DND-41 (cell line): ENCODE measurements at regions not wholly inside any gene's neighbourhood (a gene's known extent, or its start where the extent isn't known, plus 50 kb on each side); places are given as distances from the start of the nearest gene placed in this dataset.

ENCODE experiments used
- ATAC-seq: fragments of 200-7000 bp; cut with Tn5 transposase; 3 replicates; pipeline ENCODE4 v1.9.1; 2021; ENCODE audit warnings: low read depth; ENCODE audit not compliant: insufficient read depth
- DNase-seq: peaks from one replicate; pipeline ENCODE4 v3.0.0-alpha.2; 2020
- H2AFZ ChIP-seq: 2 replicates; pipeline ENCODE4 v1.6.0; 2012; ENCODE audit warnings: low read depth, low read length
- H3K27ac ChIP-seq: 2 replicates; pipeline ENCODE4 v1.5.1; 2012; ENCODE audit warnings: low read length, inconsistent platforms
- H3K27me3 ChIP-seq: fragments of 200-600 bp; sonication (generic); 2 replicates; pipeline ENCODE4 v1.6.0; 2012; ENCODE audit warnings: low read length, mild to moderate bottlenecking, inconsistent platforms; ENCODE audit not compliant: insufficient read depth, poor library complexity
- H3K36me3 ChIP-seq: 2 replicates; pipeline ENCODE4 v1.5.1; 2012; ENCODE audit warnings: low read length, inconsistent platforms; ENCODE audit not compliant: insufficient read depth
- H3K4me1 ChIP-seq: 2 replicates; pipeline ENCODE4 v1.5.1; 2012; ENCODE audit warnings: mild to moderate bottlenecking, low read length; ENCODE audit not compliant: insufficient read depth
- H3K4me2 ChIP-seq: 2 replicates; pipeline ENCODE4 v1.6.0; 2012; ENCODE audit warnings: mild to moderate bottlenecking, moderate library complexity, low read length, inconsistent platforms; ENCODE audit not compliant: insufficient read depth
- H3K4me3 ChIP-seq, 2 experiments: fragments of 200-600 bp in 1 of 2; shearing (Covaris generic) in 1 of 2; 2 replicates each; pipeline ENCODE4 v1.5.1; 2012 to 2016; ENCODE audit warnings: inconsistent platforms in 2 of 2, low read length in 2 of 2, mild to moderate bottlenecking in 2 of 2, low read depth in 1 of 2, moderate library complexity in 1 of 2
- H3K79me2 ChIP-seq: 2 replicates; pipeline ENCODE4 v1.6.0; 2012; ENCODE audit warnings: low read length, inconsistent platforms; ENCODE audit not compliant: insufficient read depth
- H3K9ac ChIP-seq: 2 replicates; pipeline ENCODE4 v1.6.0; 2012; ENCODE audit warnings: low read depth, mild to moderate bottlenecking, inconsistent platforms, low read length, moderate library complexity
- H3K9me3 ChIP-seq: 2 replicates; pipeline ENCODE4 v1.5.1; 2012; ENCODE audit warnings: low read length, moderate library complexity, mild to moderate bottlenecking, inconsistent platforms; ENCODE audit not compliant: insufficient read depth, severe bottlenecking
- H4K20me1 ChIP-seq: 2 replicates; pipeline ENCODE4 v1.6.0; 2012; ENCODE audit warnings: low read length; ENCODE audit not compliant: insufficient read depth
- EZH2 ChIP-seq: IDR thresholded peaks from 3 replicates; pipeline ENCODE4 v1.6.1; 2012; ENCODE audit warnings: borderline replicate concordance, low read depth, mild to moderate bottlenecking, moderate library complexity, low read length, inconsistent platforms; ENCODE audit not compliant: severe bottlenecking
- TF ChIP-seq, protein P1 (sequence below): IDR thresholded peaks from 2 replicates; pipeline ENCODE4 v1.5.1; 2012; ENCODE audit warnings: borderline replicate concordance, low read length, moderate library complexity, mild to moderate bottlenecking; ENCODE audit not compliant: poor library complexity, severe bottlenecking; ENCODE audit errors: extremely low read depth

DNA sequence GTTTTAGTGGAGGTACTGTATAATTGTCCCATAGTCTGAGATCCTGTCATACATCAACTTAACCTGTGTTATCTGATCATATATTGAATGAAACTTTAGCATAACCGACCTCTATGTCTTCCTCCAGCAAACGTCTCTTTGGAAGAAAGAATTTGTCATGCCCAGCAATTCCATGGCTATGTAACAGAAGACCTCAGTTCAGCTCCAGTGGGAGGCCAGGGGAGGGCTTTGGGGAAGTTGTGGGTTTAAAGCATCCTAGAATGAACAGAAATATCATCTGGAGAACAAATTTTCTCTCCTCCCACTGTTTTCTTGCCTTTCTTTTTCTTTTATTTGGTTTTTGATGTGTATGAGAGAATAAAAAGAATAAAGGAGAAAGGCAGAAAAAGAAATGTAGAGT, 164.5 kb downstream of the GAS1 start:
- no peak overlapping the region for H2AFZ ChIP-seq
- no peaks in the 10 kb centered on the region for H3K36me3 ChIP-seq
- ATAC-seq (no peak), DNase-seq (no peak)
- no peaks in the 10 kb centered on the region for H3K27me3 ChIP-seq
- H3K4me3 ChIP-seq = no peak overlapping the region
- H3K27ac ChIP-seq = no peak overlapping the region
- no peak overlapping the region for H3K4me2 ChIP-seq
- H4K20me1 ChIP-seq = no peaks in the 10 kb centered on the region
- no peak for TF ChIP-seq EZH2
- TF ChIP-seq, protein P1, sequence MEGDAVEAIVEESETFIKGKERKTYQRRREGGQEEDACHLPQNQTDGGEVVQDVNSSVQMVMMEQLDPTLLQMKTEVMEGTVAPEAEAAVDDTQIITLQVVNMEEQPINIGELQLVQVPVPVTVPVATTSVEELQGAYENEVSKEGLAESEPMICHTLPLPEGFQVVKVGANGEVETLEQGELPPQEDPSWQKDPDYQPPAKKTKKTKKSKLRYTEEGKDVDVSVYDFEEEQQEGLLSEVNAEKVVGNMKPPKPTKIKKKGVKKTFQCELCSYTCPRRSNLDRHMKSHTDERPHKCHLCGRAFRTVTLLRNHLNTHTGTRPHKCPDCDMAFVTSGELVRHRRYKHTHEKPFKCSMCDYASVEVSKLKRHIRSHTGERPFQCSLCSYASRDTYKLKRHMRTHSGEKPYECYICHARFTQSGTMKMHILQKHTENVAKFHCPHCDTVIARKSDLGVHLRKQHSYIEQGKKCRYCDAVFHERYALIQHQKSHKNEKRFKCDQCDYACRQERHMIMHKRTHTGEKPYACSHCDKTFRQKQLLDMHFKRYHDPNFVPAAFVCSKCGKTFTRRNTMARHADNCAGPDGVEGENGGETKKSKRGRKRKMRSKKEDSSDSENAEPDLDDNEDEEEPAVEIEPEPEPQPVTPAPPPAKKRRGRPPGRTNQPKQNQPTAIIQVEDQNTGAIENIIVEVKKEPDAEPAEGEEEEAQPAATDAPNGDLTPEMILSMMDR = no peak
- H3K79me2 ChIP-seq = no peaks in the 10 kb centered on the region
- H3K4me1 ChIP-seq = no peaks in the 10 kb centered on the region
- no peak overlapping the region for H3K9ac ChIP-seq
- H3K9me3 ChIP-seq = no peaks in the 10 kb centered on the region

DNA sequence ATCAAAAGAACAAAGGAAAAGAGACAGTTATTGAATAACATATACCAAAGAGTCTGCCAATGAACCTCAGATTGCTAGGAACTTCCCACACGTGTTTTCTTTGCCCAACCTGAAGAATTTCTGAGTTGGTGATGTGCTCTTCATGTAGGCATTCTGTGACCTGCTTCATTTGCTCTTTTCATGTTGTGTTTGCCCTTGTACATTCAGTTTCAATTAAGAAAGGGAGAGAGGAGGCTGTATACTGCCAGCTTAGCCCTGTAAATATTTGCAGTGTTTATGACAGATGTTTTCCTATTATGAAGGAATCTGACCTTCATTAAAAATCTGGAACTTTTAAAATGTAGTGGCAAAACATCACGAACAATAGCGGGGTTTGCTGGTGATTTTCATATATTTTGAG, 168.5 kb downstream of the GAS1 start:
- DNase-seq = no peak
- H2AFZ ChIP-seq = no peak overlapping the region
- no peak overlapping the region for H3K27ac ChIP-seq
- TF ChIP-seq, protein P1 = no peak
- TF ChIP-seq EZH2 = no peak
- no peaks in the 10 kb centered on the region for H3K4me1 ChIP-seq
- H3K79me2 ChIP-seq = no peaks in the 10 kb centered on the region
- no peaks in the 10 kb centered on the region for H3K36me3 ChIP-seq
- no peak overlapping the region for H3K9ac ChIP-seq
- H4K20me1 ChIP-seq = no peaks in the 10 kb centered on the region
- H3K9me3 ChIP-seq = no peaks in the 10 kb centered on the region
- no peak overlapping the region for H3K4me2 ChIP-seq
- no peak for ATAC-seq
- no peaks in the 10 kb centered on the region for H3K27me3 ChIP-seq
- H3K4me3 ChIP-seq = no peak overlapping the region

DNA sequence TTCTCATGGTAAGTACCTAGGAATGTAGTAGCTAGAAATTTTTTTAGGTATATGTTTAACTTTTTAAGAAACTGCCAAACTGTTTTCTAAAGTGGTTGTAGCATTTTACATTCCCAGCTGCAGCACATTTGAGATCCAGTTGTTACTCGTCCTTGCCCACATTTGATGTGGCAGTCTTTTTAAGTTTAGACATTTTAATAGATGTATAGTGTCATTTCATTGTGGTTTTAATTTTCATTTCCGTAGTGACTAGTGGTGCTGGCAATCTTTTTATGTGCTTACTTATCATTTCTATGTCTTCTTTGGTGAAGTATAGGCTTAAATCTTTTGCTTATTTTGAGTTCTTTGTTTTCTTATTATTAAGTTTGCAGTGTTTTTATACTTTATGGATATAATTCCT, 171.6 kb downstream of the GAS1 start:
- TF ChIP-seq, protein P1 = no peak
- no peak for TF ChIP-seq EZH2
- H3K9ac ChIP-seq = no peak overlapping the region
- no peak overlapping the region for H3K27ac ChIP-seq
- DNase-seq (no peak), ATAC-seq (peak; percentile 68)
- no peak overlapping the region for H3K4me2 ChIP-seq
- H2AFZ ChIP-seq = no peak overlapping the region
- no peaks in the 10 kb centered on the region for H4K20me1 ChIP-seq
- no peaks in the 10 kb centered on the region for H3K4me1 ChIP-seq
- H3K4me3 ChIP-seq = no peak overlapping the region
- H3K27me3 ChIP-seq = no peaks in the 10 kb centered on the region
- H3K36me3 ChIP-seq = no peaks in the 10 kb centered on the region
- H3K9me3 ChIP-seq = no peaks in the 10 kb centered on the region
- H3K79me2 ChIP-seq = no peaks in the 10 kb centered on the region

DNA sequence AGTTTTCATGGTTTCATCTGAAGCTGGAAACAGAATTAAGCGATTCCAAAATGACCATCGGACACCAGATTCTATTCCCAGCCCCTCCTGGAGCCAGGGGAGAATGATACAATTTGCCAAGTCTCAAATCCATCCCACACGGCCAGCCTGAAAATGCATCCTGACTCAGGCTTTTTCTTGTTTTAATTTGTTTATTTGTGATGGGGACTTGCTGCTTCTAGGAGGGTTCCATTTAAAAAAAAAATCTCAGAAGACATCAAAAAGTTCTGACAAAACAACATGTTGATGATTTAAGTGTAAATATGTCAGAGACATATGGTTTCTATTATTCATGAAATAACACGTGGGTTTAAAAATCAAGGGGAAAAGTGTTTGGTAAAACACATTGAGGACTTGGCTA, 173.2 kb downstream of the GAS1 start:
- Histone ChIP-seq H3K9ac (no peak overlapping the region), H3K4me1 (no peaks in the 10 kb centered on the region), H3K79me2 (no peaks in the 10 kb centered on the region), H3K9me3 (no peaks in the 10 kb centered on the region), H3K4me2 (no peak overlapping the region), H3K27ac (no peak overlapping the region), H3K4me3 (no peak overlapping the region), H2AFZ (no peak overlapping the region), H3K27me3 (no peaks in the 10 kb centered on the region), H4K20me1 (no peaks in the 10 kb centered on the region), H3K36me3 (no peaks in the 10 kb centered on the region)
- DNase-seq (no peak), ATAC-seq (no peak)
- TF ChIP-seq, protein P1 = no peak
- no peak for TF ChIP-seq EZH2
